NCI-H524 (cell line): ENCODE measurements at regions not wholly inside any gene's neighbourhood (a gene's known extent, or its start where the extent isn't known, plus 50 kb on each side); places are given as distances from the start of the nearest gene placed in this dataset.

Experiments
- DNase-seq, 2 experiments: peaks; one replicate each; lab custom pipeline; 2025; lab: John Stamatoyannopoulos, UW

- peak; percentile 46 to 54 for DNase-seq
Measured at GRCh38 chr14:53462931-53463778, 310.0 kb upstream of the DDHD1 start.

DNA sequence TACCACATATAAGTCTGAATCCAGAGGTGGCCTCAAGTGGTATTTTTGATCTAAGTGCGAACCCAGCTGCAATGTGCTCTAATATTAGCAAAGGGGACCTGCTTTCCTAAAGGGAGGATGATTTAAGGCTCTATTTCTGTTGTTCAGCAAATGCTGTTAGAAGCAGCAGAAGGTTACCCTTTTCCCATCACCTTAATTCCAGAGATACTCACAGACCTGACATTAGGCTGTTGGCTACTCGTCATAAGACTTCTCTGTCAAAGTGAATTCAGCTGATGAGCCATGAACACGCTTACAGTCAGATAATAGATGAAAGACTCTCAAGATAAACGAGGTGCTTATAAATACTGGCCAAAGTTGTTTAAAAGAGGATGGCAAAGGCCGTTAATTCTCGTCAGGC, 308.7 kb upstream of the DDHD1 start:
- DNase-seq: no peak

GRCh38 chr14:53460544-53460943, 307.4 kb upstream of the DDHD1 start:
- DNase-seq: no peak

- DNase-seq: no peak
Measured at GRCh38 chr14:53458368-53458814, 305.3 kb upstream of the DDHD1 start.

- no peak for DNase-seq
Measured at GRCh38 chr14:53456931-53457330, 303.8 kb upstream of the DDHD1 start.

- DNase-seq: no peak
Measured at GRCh38 chr14:53452005-53452673, 299.0 kb upstream of the DDHD1 start.

- DNase-seq: no peak
Measured at GRCh38 chr14:53450871-53451270, 297.7 kb upstream of the DDHD1 start.

DNA sequence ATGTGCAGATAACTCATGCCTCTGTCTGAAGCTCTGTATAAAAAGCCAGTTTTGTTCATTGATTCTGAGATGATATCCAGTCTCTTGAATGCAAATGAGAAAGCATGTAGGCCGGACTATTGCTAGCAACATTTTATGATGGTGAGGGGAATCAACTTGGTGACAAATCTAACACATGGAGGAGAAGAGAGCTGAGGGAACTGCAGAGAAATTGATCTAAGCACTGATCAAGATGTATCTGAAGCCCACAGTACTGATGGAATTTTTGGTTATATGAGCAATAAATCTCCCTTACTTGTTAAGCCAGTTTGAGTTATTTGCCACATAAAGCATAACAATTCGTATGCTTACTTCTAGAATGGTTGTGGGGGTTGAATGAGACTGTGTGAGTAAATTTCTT, 295.6 kb upstream of the DDHD1 start:
- DNase-seq: no peak

- no peak for DNase-seq
Measured at GRCh38 chr14:53444677-53445312, 291.7 kb upstream of the DDHD1 start.

DNA sequence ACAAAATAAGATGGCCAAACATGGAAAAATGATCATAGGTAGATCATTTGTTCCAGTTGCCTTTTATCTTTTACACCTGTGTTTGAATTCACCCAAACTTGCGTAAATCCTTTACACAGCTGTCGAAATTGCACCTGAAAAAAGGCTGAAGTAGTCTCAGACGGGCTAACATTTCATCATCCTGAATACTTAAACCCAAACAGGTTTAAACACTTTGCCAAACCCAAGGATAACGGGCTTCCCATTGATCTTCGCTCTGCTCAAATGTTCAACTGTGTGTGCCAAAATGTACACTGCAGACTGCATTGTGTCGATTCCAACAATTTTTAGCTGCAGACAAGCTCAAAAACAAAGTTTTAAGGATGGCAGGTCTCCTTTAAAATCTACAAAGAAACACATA, 288.7 kb upstream of the DDHD1 start:
- DNase-seq: no peak

GRCh38 chr14:53437858-53438257, 284.7 kb upstream of the DDHD1 start:
- DNase-seq: no peak

GRCh38 chr14:53432378-53432802, 279.3 kb upstream of the DDHD1 start:
- peak; percentile 22 to 71 for DNase-seq

GRCh38 chr14:53430870-53431269, 277.7 kb upstream of the DDHD1 start:
- DNase-seq: no peak

DNA sequence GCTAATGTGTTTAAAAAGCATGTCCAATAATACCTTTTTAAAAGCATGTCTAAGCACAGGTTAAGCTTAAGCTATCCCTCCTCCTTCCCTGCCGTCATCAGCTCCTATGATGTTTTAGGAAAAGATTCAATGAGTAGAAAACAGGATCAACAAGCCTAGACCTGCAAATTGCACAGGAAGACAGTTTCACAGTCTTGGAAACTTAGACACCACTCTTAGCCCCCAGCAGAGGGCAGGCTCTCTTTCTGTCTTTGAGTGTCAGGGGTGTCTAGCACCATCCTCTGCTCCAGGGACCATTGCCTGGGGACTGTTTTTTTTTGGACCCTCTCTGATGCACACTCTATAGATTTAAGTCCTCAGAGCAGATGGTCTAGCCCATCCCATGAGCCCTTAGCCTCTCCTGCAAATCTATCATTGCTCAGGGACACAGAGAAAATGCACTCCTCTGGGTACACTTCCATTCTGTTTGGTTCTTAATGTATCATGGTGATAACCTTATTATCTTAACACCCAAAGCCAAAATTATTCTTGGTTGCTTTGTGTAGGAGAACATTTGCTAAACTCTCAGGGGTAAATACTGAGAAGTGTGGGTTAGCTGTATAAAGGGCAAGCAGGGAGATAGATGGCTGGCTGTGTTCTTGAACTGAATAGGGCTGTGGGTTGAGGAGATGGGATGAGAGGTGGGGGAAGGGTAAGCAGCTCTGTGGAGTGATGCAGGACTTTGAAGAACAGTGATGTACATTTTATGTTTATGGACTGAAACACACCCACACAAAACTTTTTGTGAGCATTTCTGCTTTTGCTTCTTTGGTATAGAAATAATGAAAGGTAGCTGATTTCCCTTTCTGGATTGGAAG, 259.9 kb upstream of the DDHD1 start:
- peak; percentile 31 to 51 for DNase-seq

DNA sequence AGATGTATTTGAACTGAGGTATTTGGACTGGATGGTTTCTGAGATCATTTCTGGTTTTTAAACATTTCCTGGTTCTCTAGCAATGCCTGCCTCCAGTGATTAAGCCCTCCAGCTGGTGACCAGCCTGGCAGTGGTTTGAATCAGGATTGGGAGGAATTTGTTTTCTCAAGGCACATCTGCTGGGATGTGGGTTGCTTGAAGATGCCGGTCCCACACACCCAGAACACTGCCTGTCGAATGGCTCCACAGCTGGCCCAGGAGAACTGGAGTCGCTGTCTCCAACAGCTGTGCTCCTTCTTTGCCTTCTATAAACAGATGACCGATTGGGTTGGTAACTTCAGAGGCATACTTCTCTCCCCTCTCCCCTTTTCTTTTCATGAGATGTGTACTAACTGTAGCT, 258.0 kb upstream of the DDHD1 start:
- no peak for DNase-seq

- no peak for DNase-seq
Measured at GRCh38 chr14:53409969-53410368, 256.8 kb upstream of the DDHD1 start.

DNA sequence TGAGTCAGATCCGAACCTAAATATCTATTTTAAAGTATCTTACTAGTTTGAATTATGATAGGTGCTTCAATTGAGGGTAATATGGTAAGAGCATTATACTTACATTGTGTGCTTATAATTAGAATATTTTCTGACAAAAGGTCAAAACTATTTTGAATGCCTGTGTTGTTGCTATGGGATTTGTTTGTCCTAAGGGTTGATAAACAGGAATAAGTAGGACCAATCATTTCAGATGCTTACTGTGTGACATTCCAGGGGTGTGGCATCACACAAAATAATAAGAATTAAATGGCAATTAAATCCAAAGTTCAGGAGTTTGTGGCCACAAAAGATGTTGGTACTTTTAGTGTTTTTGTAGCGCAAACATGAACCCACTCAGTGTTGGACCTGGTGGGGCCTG, 256.2 kb upstream of the DDHD1 start:
- DNase-seq: no peak

GRCh38 chr14:53408175-53408879, 255.2 kb upstream of the DDHD1 start:
- DNase-seq: no peak

- no peak for DNase-seq
Measured at GRCh38 chr14:53406519-53406918, 253.4 kb upstream of the DDHD1 start.

GRCh38 chr14:53401646-53402045, 248.5 kb upstream of the DDHD1 start:
- no peak for DNase-seq

GRCh38 chr14:53399057-53399456, 245.9 kb upstream of the DDHD1 start:
- DNase-seq: peak in 1 of 2 experiments; percentile 13
